Uterus (tissue), 3 donors: ENCODE measurements at regions not wholly inside any gene's neighbourhood (a gene's known extent, or its start where the extent isn't known, plus 50 kb on each side); places are given as distances from the start of the nearest gene placed in this dataset.
"Not testable (repeated sequence)": the region's sequence is repeated elsewhere in the genome, so short reads cannot be mapped to it uniquely, and the experiment has no call there.

Source experiments
- DNase-seq, 2 donors: peaks; one replicate each; pipeline ENCODE4 v3.0.0-alpha.2; 2019 to 2020
- H3K27ac ChIP-seq, 2 donors: fragments of 200-600 bp; sonication (generic); 1 replicate in 1 of 2; 2 replicates in 1 of 2; pipeline ENCODE4 v1.5.1; 2016 to 2018
- H3K27me3 ChIP-seq, 2 donors: fragments of 200-600 bp; sonication (generic); one replicate each; pipeline ENCODE4 v1.5.1; 2018 to 2019; ENCODE audit warnings: control low read depth in 1 of 2
- H3K36me3 ChIP-seq, 2 donors: fragments of 200-600 bp; sonication (generic); one replicate each; pipeline ENCODE4 v1.5.1; 2019; ENCODE audit warnings: control low read depth in 1 of 2
- H3K4me1 ChIP-seq, 2 donors: fragments of 200-600 bp; sonication (generic); one replicate each; pipeline ENCODE4 v1.5.1; 2018 to 2019; ENCODE audit warnings: control low read depth in 1 of 2
- H3K4me3 ChIP-seq, 2 donors: fragments of 200-600 bp; sonication (generic); 1 replicate in 1 of 2; 2 replicates in 1 of 2; pipeline ENCODE4 v1.5.1; 2018 to 2019; ENCODE audit warnings: mild to moderate bottlenecking in 1 of 2
- H3K9me3 ChIP-seq, 2 donors: fragments of 200-600 bp; sonication (generic); one replicate each; pipeline ENCODE4 v1.5.1; 2019; ENCODE audit warnings: control low read depth in 1 of 2
- POLR2A ChIP-seq, 2 donors: fragments of 450-650 bp; IDR thresholded peaks; one replicate each; pipeline ENCODE4 v1.6.1; 2016; ENCODE audit warnings: antibody characterized with exemption in 2 of 2, mild to moderate bottlenecking in 1 of 2, moderate library complexity in 1 of 2
- intact Hi-C: fragments of 100-400 bp; cut with DNase I; formaldehyde crosslinking; loops from one replicate; pipeline ENCODE4 v1.15.1; 2023; ENCODE audit warnings: low total_unique reads
- TF ChIP-seq, protein P1 (sequence below), 4 experiments: fragments of 200-600 bp in 2 of 4; fragments of 450-650 bp in 2 of 4; sonication (generic) in 2 of 4; IDR thresholded peaks; one replicate each; pipeline ENCODE4 v1.5.1; 2016 to 2019; ENCODE audit warnings: antibody characterized with exemption in 4 of 4, mild to moderate bottlenecking in 2 of 4, moderate library complexity in 1 of 4
- donor health status: DM: yes; HTN: yes; CAD: no.

GRCh38 chr7:51918581-51918980 lies 602.0 kb upstream of the COBL start:
- Histone ChIP-seq H3K4me1 (no peaks in the 10 kb centered on the region), H3K36me3 (no peaks in the 10 kb centered on the region), H3K9me3 (no peaks in the 10 kb centered on the region), H3K27me3 (no peaks in the 10 kb centered on the region), H3K4me3 (no peak overlapping the region), H3K27ac (no peak overlapping the region)
- no peak for TF ChIP-seq POLR2A (IDR thresholded peaks at IDR 0.05)
- TF ChIP-seq, protein P1, sequence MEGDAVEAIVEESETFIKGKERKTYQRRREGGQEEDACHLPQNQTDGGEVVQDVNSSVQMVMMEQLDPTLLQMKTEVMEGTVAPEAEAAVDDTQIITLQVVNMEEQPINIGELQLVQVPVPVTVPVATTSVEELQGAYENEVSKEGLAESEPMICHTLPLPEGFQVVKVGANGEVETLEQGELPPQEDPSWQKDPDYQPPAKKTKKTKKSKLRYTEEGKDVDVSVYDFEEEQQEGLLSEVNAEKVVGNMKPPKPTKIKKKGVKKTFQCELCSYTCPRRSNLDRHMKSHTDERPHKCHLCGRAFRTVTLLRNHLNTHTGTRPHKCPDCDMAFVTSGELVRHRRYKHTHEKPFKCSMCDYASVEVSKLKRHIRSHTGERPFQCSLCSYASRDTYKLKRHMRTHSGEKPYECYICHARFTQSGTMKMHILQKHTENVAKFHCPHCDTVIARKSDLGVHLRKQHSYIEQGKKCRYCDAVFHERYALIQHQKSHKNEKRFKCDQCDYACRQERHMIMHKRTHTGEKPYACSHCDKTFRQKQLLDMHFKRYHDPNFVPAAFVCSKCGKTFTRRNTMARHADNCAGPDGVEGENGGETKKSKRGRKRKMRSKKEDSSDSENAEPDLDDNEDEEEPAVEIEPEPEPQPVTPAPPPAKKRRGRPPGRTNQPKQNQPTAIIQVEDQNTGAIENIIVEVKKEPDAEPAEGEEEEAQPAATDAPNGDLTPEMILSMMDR (IDR thresholded peaks at IDR 0.05), result no peak
- DNase-seq, result no peak
- intact Hi-C loops, result no loop called here

DNA sequence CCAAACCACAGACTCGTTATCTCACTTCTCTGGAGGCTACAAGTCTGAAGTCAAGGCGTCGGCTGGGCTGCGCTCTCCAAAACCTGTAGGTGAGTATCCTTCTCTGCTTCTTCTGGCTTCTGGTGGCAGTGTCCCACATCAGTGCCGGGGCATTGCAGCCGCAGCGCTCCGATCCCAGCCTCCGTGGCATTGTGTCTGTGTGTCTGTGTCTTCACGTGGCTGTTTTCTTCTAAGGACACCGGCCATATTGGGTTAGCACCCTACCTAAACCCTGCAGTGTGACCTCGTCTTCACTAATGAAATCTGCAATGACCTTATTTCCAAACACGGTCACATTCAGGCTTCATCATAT lies 584.9 kb upstream of the COBL start:
- Histone ChIP-seq H3K36me3 (no peaks in the 10 kb centered on the region), H3K4me1 (no peaks in the 10 kb centered on the region), H3K4me3 (no peak overlapping the region), H3K27ac (no peak overlapping the region), H3K27me3 (no peaks in the 10 kb centered on the region), H3K9me3 (no peaks in the 10 kb centered on the region)
- DNase-seq, result no peak
- intact Hi-C loops, result no loop called here
- no peak for TF ChIP-seq POLR2A (IDR thresholded peaks at IDR 0.05)
- TF ChIP-seq, protein P1 (IDR thresholded peaks at IDR 0.05), result no peak

DNA sequence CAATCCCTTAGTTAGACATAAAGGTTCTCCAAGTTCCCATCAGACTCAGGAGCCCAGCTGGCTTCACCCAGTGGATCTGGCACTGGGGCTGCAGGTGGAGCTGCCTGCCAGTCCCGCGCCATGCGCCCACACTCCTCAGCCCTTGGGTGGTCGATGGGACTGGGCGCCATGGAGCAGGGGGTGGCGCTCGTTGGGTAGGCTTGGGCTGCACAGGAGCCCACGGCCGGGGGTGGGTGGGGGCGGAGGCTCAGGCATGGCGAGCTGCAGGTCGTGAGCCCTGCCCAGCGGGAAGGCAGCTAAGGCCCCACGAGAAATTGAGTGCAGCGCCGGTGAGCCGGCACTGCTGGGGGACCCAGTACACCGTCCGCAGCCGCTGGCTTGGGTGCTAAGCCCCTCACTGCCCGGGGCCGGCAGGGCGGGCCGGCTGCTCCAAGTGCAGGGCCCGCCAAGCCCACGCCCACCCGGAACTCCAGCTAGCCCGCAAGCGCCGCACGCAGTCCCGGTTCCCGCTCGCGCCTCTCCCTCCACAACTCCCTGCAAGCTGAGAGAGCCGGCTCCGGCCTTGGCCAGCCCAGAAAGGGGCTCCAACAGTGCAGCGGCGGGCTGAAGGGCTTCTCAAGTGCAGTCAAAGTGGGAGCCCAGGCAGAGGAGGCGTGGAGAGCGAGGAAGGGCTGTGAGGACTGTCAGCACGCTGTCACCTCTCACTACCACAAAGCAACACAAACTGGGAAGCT lies 584.3 kb upstream of the COBL start:
- H3K4me1 ChIP-seq, DNase-seq, H3K4me3 ChIP-seq, H3K9me3 ChIP-seq, H3K27me3 ChIP-seq, H3K27ac ChIP-seq, intact Hi-C loops, H3K36me3 ChIP-seq: not testable (repeated sequence)

GRCh38 chr7:51899611-51900010 lies 583.0 kb upstream of the COBL start:
- Histone ChIP-seq H3K36me3 (no peaks in the 10 kb centered on the region), H3K27ac (no peak overlapping the region), H3K9me3 (no peaks in the 10 kb centered on the region), H3K27me3 (no peaks in the 10 kb centered on the region), H3K4me1 (no peaks in the 10 kb centered on the region), H3K4me3 (no peak overlapping the region)
- intact Hi-C loops, result no loop called here
- no peak for DNase-seq
- no peak for TF ChIP-seq POLR2A (IDR thresholded peaks at IDR 0.05)
- TF ChIP-seq, protein P1 (IDR thresholded peaks at IDR 0.05), result no peak

DNA sequence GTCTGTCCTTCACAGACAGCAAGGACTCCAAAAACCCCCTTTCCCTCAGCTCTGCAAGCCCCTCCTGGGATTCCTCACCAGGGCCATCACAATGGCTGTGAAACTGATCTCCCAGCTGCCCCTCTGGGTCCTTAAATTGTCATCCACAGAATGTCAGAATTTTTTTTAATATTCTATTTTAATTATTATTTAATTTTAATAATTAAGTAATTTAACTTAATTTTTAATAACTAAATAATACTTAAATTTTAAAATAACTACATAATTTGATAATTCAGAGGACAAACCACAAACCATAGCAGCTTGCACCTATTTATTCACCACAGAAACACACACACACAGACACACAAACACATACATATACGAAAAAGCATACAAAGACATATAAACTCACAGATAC lies 565.8 kb upstream of the COBL start:
- no peak for DNase-seq
- TF ChIP-seq, protein P1 (IDR thresholded peaks at IDR 0.05), result no peak
- no peak for TF ChIP-seq POLR2A (IDR thresholded peaks at IDR 0.05)
- no peaks in the 10 kb centered on the region for H3K4me1 ChIP-seq
- no peak overlapping the region for H3K4me3 ChIP-seq
- intact Hi-C loops, result no loop called here
- H3K9me3 ChIP-seq, result no peaks in the 10 kb centered on the region
- no peaks in the 10 kb centered on the region for H3K36me3 ChIP-seq
- no peaks in the 10 kb centered on the region for H3K27me3 ChIP-seq
- no peak overlapping the region for H3K27ac ChIP-seq

DNA sequence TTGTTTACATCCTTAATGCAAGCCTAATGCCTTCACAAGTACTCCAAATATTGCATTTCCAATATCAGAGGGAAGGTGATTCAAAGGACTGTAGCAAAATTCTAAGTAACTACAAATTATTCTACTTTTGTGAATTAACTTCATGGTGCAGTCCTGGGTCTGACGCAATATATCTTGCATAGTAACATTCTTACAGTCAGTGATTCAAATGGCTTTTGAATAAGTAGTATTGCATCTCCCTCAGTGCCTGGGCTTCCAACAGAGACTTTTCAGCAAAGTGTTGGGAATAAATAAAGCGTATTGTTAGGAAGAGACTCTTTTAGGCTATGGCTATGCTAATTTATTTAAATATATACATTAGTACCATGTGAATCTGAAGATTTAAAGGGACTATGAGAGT lies 564.7 kb upstream of the COBL start:
- Histone ChIP-seq H3K4me3 (no peak overlapping the region), H3K27me3 (no peaks in the 10 kb centered on the region), H3K36me3 (no peaks in the 10 kb centered on the region), H3K4me1 (no peaks in the 10 kb centered on the region), H3K9me3 (no peaks in the 10 kb centered on the region), H3K27ac (no peak overlapping the region)
- DNase-seq, result no peak
- intact Hi-C loops, result no loop called here
- TF ChIP-seq POLR2A (IDR thresholded peaks at IDR 0.05), result no peak
